CD4-positive, alpha-beta T cell (primary cell): ENCODE measurements at regions not wholly inside any gene's neighbourhood (a gene's known extent, or its start where the extent isn't known, plus 50 kb on each side); places are given as distances from the start of the nearest gene placed in this dataset.

ENCODE experiments used
- ATAC-seq: fragments of 200-7000 bp; cut with Tn5 transposase; one replicate; pipeline ENCODE4 v1.10.0; 2022; ENCODE audit warnings: mild to moderate bottlenecking; ENCODE audit not compliant: poor library complexity
- CTCF ChIA-PET: fragments of 350-600 bp; sonication (Branson Sonifier 250); formaldehyde crosslinking; loops from one replicate; lab custom pipeline; 2021; ENCODE audit warnings: antibody characterized with exemption, inconsistent platforms; lab: Charles Lee
- POLR2A ChIA-PET: fragments of 350-600 bp; sonication (Branson Sonifier 250); formaldehyde crosslinking; loops from one replicate; lab custom pipeline; 2021; ENCODE audit warnings: antibody characterized with exemption, inconsistent platforms; lab: Charles Lee
- DNase-seq, 14 experiments: peaks; one replicate each; pipeline ENCODE4 v3.0.0-alpha.2; 2013 to 2020; ENCODE audit warnings: mixed read lengths in 2 of 14
- H3K27ac ChIP-seq, 2 donors: one replicate each; pipeline versions ENCODE4 v1.5.1 to v1.7.0; 2013; ENCODE audit warnings: low read length in 2 of 2, low read depth in 1 of 2, mild to moderate bottlenecking in 1 of 2
- H3K27me3 ChIP-seq, 2 experiments: 1 replicate in 1 of 2; 2 replicates in 1 of 2; pipeline versions ENCODE4 v1.6.1 to v1.7.0; 2013; ENCODE audit warnings: low read length in 2 of 2, control low read depth in 1 of 2, mild to moderate bottlenecking in 1 of 2, moderate library complexity in 1 of 2; ENCODE audit not compliant: insufficient read depth in 2 of 2, control insufficient read depth in 1 of 2
- H3K36me3 ChIP-seq: one replicate; pipeline ENCODE4 v1.6.1; 2013; ENCODE audit warnings: low read length, control low read depth; ENCODE audit not compliant: insufficient read depth
- H3K4me1 ChIP-seq: one replicate; pipeline ENCODE4 v1.6.1; 2013; ENCODE audit warnings: low read length, control low read depth; ENCODE audit not compliant: insufficient read depth
- H3K4me3 ChIP-seq: one replicate; pipeline ENCODE4 v1.5.1; 2013; ENCODE audit warnings: mild to moderate bottlenecking, low read length, moderate library complexity
- H3K9me3 ChIP-seq, 2 experiments: 1 replicate in 1 of 2; 2 replicates in 1 of 2; pipeline versions ENCODE4 v1.6.1 to v1.7.0; 2013; ENCODE audit warnings: low read length in 2 of 2, mild to moderate bottlenecking in 2 of 2, control low read depth in 1 of 2, moderate library complexity in 1 of 2; ENCODE audit not compliant: control insufficient read depth in 1 of 2, insufficient read depth in 1 of 2
- H3K27ac Mint-ChIP-seq: one replicate; pipeline ENCODE4 v1.8.0; 2020; ENCODE audit warnings: mixed read lengths
- H3K27me3 Mint-ChIP-seq: one replicate; pipeline ENCODE4 v1.8.0; 2021; ENCODE audit warnings: mixed read lengths
- H3K36me3 Mint-ChIP-seq: one replicate; pipeline ENCODE4 v1.8.0; 2021; ENCODE audit warnings: low read depth, mixed read lengths
- H3K4me1 Mint-ChIP-seq: one replicate; pipeline ENCODE4 v1.8.0; 2021; ENCODE audit warnings: low read depth, mixed read lengths
- H3K4me3 Mint-ChIP-seq: one replicate; pipeline ENCODE4 v1.8.0; 2020; ENCODE audit warnings: mild to moderate bottlenecking, mixed read lengths
- H3K9me3 Mint-ChIP-seq: one replicate; pipeline ENCODE4 v1.8.0; 2020; ENCODE audit warnings: mixed read lengths
- CTCF ChIP-seq: fragments of 200-600 bp; IDR thresholded peaks from one replicate; pipeline ENCODE4 v1.8.0; 2022; ENCODE audit warnings: antibody characterized with exemption, mild to moderate bottlenecking
- intact Hi-C, 2 experiments: fragments of 100-400 bp; cut with DNase I in 1 of 2; cut with micrococcal nuclease in 1 of 2; formaldehyde crosslinking; loops; one replicate each; pipeline versions ENCODE4 v1.15.1 to v1.9.0; 2023 to 2025; cut with DNase I, micrococcal nuclease

- Histone ChIP-seq H3K4me3 (no peak overlapping the region), H3K27me3 (no peaks in the 10 kb centered on the region), H3K9me3 (peaks cover 0 to 4% of the 10 kb centered on the region in 2 experiments), H3K27ac (no peak overlapping the region), H3K36me3 (no peaks in the 10 kb centered on the region), H3K4me1 (no peaks in the 10 kb centered on the region)
- H3K36me3 Mint-ChIP-seq: no peaks in the 10 kb centered on the region
- ChIA-PET POLR2A (no interaction called here), CTCF (no interaction called here)
- H3K27me3 Mint-ChIP-seq: peaks cover under 1% of the 10 kb centered on the region
- peaks cover 5% of the 10 kb centered on the region for H3K9me3 Mint-ChIP-seq
- no peak for TF ChIP-seq CTCF
- ATAC-seq (no peak), DNase-seq (no peak)
- H3K4me1 Mint-ChIP-seq: no peaks in the 10 kb centered on the region
- intact Hi-C loops: loop anchor here in 1 of 2 experiments (10.0 kb wide), 1 partner anchor 176 kb away; no protein-coding TSS in a partner anchor
- no peak overlapping the region for H3K4me3 Mint-ChIP-seq
- no peak overlapping the region for H3K27ac Mint-ChIP-seq
Observed at GRCh38 chr6:10258341-10258740, 156.5 kb downstream of the TFAP2A start.

GRCh38 chr6:10256113-10256690 lies 158.7 kb downstream of the TFAP2A start:
- H3K4me3 ChIP-seq: no peak overlapping the region
- Mint-ChIP-seq H3K4me1 (no peaks in the 10 kb centered on the region), H3K27ac (no peak overlapping the region), H3K9me3 (peaks cover 5% of the 10 kb centered on the region), H3K4me3 (no peak overlapping the region), H3K27me3 (peaks cover 4% of the 10 kb centered on the region), H3K36me3 (no peaks in the 10 kb centered on the region)
- DNase-seq (no peak), ATAC-seq (no peak)
- POLR2A ChIA-PET: no interaction called here
- intact Hi-C loops: loop anchor here in 1 of 2 experiments (10.0 kb wide), 1 partner anchor 179 kb away; no protein-coding TSS in a partner anchor
- CTCF ChIA-PET: no interaction called here
- TF ChIP-seq CTCF: no peak
- H3K9me3 ChIP-seq: peaks cover 0 to 4% of the 10 kb centered on the region in 2 experiments
- H3K27ac ChIP-seq: no peak overlapping the region
- no peaks in the 10 kb centered on the region for H3K36me3 ChIP-seq
- H3K27me3 ChIP-seq: peaks cover 0 to 4% of the 10 kb centered on the region in 2 experiments
- H3K4me1 ChIP-seq: no peaks in the 10 kb centered on the region

GRCh38 chr6:10250655-10251220 lies 164.1 kb downstream of the TFAP2A start:
- DNase-seq (no peak), ATAC-seq (no peak)
- H3K36me3 ChIP-seq: no peaks in the 10 kb centered on the region
- H3K4me1 ChIP-seq: no peaks in the 10 kb centered on the region
- peaks cover 0 to 6% of the 10 kb centered on the region in 2 experiments for H3K9me3 ChIP-seq
- H3K4me3 ChIP-seq: no peak overlapping the region
- intact Hi-C loops: loop anchor here in 1 of 2 experiments (10.0 kb wide), 1 partner anchor 184 kb away; no protein-coding TSS in a partner anchor
- Mint-ChIP-seq H3K27me3 (peaks cover 4% of the 10 kb centered on the region), H3K36me3 (no peaks in the 10 kb centered on the region), H3K4me1 (no peaks in the 10 kb centered on the region), H3K4me3 (no peak overlapping the region), H3K27ac (no peak overlapping the region), H3K9me3 (no peaks in the 10 kb centered on the region)
- H3K27me3 ChIP-seq: peaks cover 0 to 4% of the 10 kb centered on the region in 2 experiments
- ChIA-PET CTCF (no interaction called here), POLR2A (no interaction called here)
- H3K27ac ChIP-seq: no peak overlapping the region
- no peak for TF ChIP-seq CTCF
